ENCODE measurements at regions not wholly inside any gene's neighbourhood (a gene's known extent, or its start where the extent isn't known, plus 50 kb on each side); places are given as distances from the start of the nearest gene placed in this dataset.

DNA sequence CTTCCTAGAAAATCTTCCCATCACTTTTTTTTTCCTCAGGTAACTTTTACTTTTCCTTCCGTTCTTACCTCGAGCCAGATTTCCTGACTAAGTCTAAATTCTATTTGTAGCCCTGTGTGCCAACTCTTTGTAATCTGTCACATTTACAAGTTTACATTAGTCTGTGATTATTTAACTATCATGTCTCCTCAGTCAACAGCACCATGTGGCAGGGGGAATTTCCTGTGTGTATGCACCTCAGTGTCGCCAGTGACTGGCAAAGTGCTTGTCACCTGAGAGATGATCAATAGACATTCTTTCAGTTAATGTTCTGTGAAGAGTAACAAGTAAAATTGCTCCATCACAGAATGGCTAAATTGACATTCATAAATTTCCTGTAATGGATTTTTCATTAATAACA, 468.5 kb downstream of the PDGFC start:
- Histone ChIP-seq H3K4me2 (ENCODE audit: low read depth, low read length, poor library complexity, severe bottlenecking) (no peak overlapping the region), H2AFZ (ENCODE audit: low read depth, low read length, severe bottlenecking) (no peak overlapping the region), H3K27ac (ENCODE audit: low read depth, low read length) (no peak overlapping the region), H3K79me2 (ENCODE audit: insufficient read depth, low read length) (no peaks in the 10 kb centered on the region), H3K9me2 (replicated peaks; ENCODE audit: insufficient read depth, low read length) (no peaks in the 10 kb centered on the region), H3K4me3 (ENCODE audit: insufficient read depth, low read length, poor library complexity, severe bottlenecking) (no peak overlapping the region), H3K36me3 (ENCODE audit: low read length) (no peaks in the 10 kb centered on the region), H3K9ac (ENCODE audit: low read length) (no peak overlapping the region), H3K27me3 (ENCODE audit: low read length) (no peaks in the 10 kb centered on the region), H3K9me3 (ENCODE audit: insufficient read depth, low read length) (no peaks in the 10 kb centered on the region), H4K20me1 (ENCODE audit: low read depth, low read length) (no peaks in the 10 kb centered on the region), H3F3A (ENCODE audit: insufficient read depth) (no peaks in the 10 kb centered on the region)
- TF ChIP-seq, protein P1, sequence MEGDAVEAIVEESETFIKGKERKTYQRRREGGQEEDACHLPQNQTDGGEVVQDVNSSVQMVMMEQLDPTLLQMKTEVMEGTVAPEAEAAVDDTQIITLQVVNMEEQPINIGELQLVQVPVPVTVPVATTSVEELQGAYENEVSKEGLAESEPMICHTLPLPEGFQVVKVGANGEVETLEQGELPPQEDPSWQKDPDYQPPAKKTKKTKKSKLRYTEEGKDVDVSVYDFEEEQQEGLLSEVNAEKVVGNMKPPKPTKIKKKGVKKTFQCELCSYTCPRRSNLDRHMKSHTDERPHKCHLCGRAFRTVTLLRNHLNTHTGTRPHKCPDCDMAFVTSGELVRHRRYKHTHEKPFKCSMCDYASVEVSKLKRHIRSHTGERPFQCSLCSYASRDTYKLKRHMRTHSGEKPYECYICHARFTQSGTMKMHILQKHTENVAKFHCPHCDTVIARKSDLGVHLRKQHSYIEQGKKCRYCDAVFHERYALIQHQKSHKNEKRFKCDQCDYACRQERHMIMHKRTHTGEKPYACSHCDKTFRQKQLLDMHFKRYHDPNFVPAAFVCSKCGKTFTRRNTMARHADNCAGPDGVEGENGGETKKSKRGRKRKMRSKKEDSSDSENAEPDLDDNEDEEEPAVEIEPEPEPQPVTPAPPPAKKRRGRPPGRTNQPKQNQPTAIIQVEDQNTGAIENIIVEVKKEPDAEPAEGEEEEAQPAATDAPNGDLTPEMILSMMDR (IDR thresholded peaks at IDR 0.05; ENCODE audit: insufficient read depth, low read length, poor library complexity, severe bottlenecking) = no peak
- no peak for TF ChIP-seq EZH2phosphoT487 (conservative IDR thresholded peaks at IDR 0.05; ENCODE audit: low read length)

DNA sequence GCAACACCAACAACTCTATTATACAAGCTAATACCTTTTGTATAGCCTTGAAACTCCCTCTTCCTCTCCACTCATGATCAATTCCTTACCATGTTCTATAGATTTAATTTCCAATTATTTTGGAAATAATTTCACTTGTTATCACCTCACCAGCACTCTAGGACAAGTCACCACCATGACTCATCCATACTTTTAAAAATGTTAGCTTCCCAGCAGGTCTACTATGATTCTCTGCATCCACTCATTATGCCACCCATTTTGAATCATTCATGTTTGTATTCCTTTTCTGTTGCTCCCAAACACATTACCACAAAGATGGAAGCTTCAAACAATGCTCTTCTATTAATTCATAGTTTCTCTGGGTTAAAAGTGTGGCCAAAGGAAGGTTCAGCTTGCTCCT, 469.6 kb downstream of the PDGFC start:
- Histone ChIP-seq H3K4me2 (ENCODE audit: low read depth, low read length, poor library complexity, severe bottlenecking) (no peak overlapping the region), H3F3A (ENCODE audit: insufficient read depth) (no peaks in the 10 kb centered on the region), H3K79me2 (ENCODE audit: insufficient read depth, low read length) (no peaks in the 10 kb centered on the region), H3K36me3 (ENCODE audit: low read length) (no peaks in the 10 kb centered on the region), H2AFZ (ENCODE audit: low read depth, low read length, severe bottlenecking) (no peak overlapping the region), H4K20me1 (ENCODE audit: low read depth, low read length) (no peaks in the 10 kb centered on the region), H3K9me2 (replicated peaks; ENCODE audit: insufficient read depth, low read length) (no peaks in the 10 kb centered on the region), H3K9me3 (ENCODE audit: insufficient read depth, low read length) (no peaks in the 10 kb centered on the region), H3K9ac (ENCODE audit: low read length) (no peak overlapping the region), H3K27me3 (ENCODE audit: low read length) (no peaks in the 10 kb centered on the region), H3K27ac (ENCODE audit: low read depth, low read length) (no peak overlapping the region), H3K4me3 (ENCODE audit: insufficient read depth, low read length, poor library complexity, severe bottlenecking) (no peak overlapping the region)
- no peak for TF ChIP-seq EZH2phosphoT487 (conservative IDR thresholded peaks at IDR 0.05; ENCODE audit: low read length)
- TF ChIP-seq, protein P1 (IDR thresholded peaks at IDR 0.05; ENCODE audit: insufficient read depth, low read length, poor library complexity, severe bottlenecking) = no peak

DNA sequence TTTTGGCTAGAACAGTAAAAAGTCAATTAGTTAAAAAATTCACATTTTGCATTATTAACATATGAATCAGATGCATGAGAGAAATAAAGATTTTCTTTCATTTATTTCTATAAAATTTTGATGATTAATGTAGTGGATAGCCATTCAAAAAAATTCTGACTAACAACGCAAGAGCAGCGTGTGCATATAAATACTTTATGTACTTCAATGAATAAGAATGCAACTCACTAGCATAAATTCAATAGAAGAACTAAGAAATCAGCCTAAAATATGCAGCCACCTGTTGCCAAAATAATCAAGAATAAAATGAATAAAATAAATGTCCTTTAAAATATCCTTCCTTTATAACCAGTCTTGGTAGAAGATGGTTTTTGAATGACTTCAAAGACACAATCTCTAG, 471.9 kb downstream of the PDGFC start:
- H3K9ac ChIP-seq (ENCODE audit: low read length) = no peak overlapping the region
- no peaks in the 10 kb centered on the region for H4K20me1 ChIP-seq (ENCODE audit: low read depth, low read length)
- H3K27ac ChIP-seq (ENCODE audit: low read depth, low read length) = no peak overlapping the region
- H3K27me3 ChIP-seq (ENCODE audit: low read length) = no peaks in the 10 kb centered on the region
- H3K9me2 ChIP-seq (replicated peaks; ENCODE audit: insufficient read depth, low read length) = no peaks in the 10 kb centered on the region
- H3K4me3 ChIP-seq (ENCODE audit: insufficient read depth, low read length, poor library complexity, severe bottlenecking) = no peak overlapping the region
- H3K4me2 ChIP-seq (ENCODE audit: low read depth, low read length, poor library complexity, severe bottlenecking) = no peak overlapping the region
- no peaks in the 10 kb centered on the region for H3K36me3 ChIP-seq (ENCODE audit: low read length)
- H3F3A ChIP-seq (ENCODE audit: insufficient read depth) = no peaks in the 10 kb centered on the region
- H3K9me3 ChIP-seq (ENCODE audit: insufficient read depth, low read length) = no peaks in the 10 kb centered on the region
- no peaks in the 10 kb centered on the region for H3K79me2 ChIP-seq (ENCODE audit: insufficient read depth, low read length)
- TF ChIP-seq EZH2phosphoT487 (conservative IDR thresholded peaks at IDR 0.05; ENCODE audit: low read length) = no peak
- TF ChIP-seq, protein P1 (IDR thresholded peaks at IDR 0.05; ENCODE audit: insufficient read depth, low read length, poor library complexity, severe bottlenecking) = no peak
- no peak overlapping the region for H2AFZ ChIP-seq (ENCODE audit: low read depth, low read length, severe bottlenecking)
